Endodermal cell (in vitro differentiated cells): ENCODE measurements at regions not wholly inside any gene's neighbourhood (a gene's known extent, or its start where the extent isn't known, plus 50 kb on each side); places are given as distances from the start of the nearest gene placed in this dataset.

Source experiments
- DNase-seq: peaks from one replicate; pipeline ENCODE4 v3.0.0-alpha.2; 2017
- H3K27ac ChIP-seq: 2 replicates; pipeline ENCODE4 v1.5.1; 2013; ENCODE audit warnings: mild to moderate bottlenecking, low read depth, low read length, moderate library complexity
- H3K27me3 ChIP-seq: 2 replicates; pipeline ENCODE4 v1.6.1; 2013; ENCODE audit warnings: mild to moderate bottlenecking, low read length, moderate library complexity; ENCODE audit not compliant: insufficient read depth, control insufficient read depth, poor library complexity, severe bottlenecking
- H3K36me3 ChIP-seq: 2 replicates; pipeline ENCODE4 v1.7.0; 2013; ENCODE audit warnings: mild to moderate bottlenecking, low read length, moderate library complexity; ENCODE audit not compliant: control insufficient read depth, insufficient read depth
- H3K4me1 ChIP-seq: one replicate; pipeline ENCODE4 v1.7.0; 2013; ENCODE audit warnings: low read length; ENCODE audit not compliant: control insufficient read depth, insufficient read depth
- H3K4me3 ChIP-seq: 2 replicates; pipeline ENCODE4 v1.5.1; 2013; ENCODE audit warnings: mild to moderate bottlenecking, low read length, moderate library complexity
- H3K9ac ChIP-seq: 2 replicates; pipeline ENCODE4 v1.6.1; 2013; ENCODE audit warnings: mild to moderate bottlenecking, low read length, moderate library complexity; ENCODE audit not compliant: poor library complexity, severe bottlenecking; ENCODE audit errors: extremely low read depth
- H3K9me3 ChIP-seq: 2 replicates; pipeline ENCODE4 v1.6.1; 2013; ENCODE audit warnings: mild to moderate bottlenecking, low read length, moderate library complexity; ENCODE audit not compliant: control insufficient read depth
- H3K27ac Mint-ChIP-seq: 2 replicates; pipeline ENCODE4 v1.8.0; 2020; ENCODE audit warnings: mixed read lengths
- H3K27me3 Mint-ChIP-seq: 2 replicates; pipeline ENCODE4 v1.8.0; 2021; ENCODE audit warnings: mild to moderate bottlenecking, mixed read lengths; ENCODE audit not compliant: insufficient read depth
- H3K36me3 Mint-ChIP-seq: 2 replicates; pipeline ENCODE4 v1.8.0; 2020; ENCODE audit warnings: low read depth, mixed read lengths
- H3K4me1 Mint-ChIP-seq: 2 replicates; pipeline ENCODE4 v1.8.0; 2020; ENCODE audit warnings: mixed read lengths
- H3K4me3 Mint-ChIP-seq: 2 replicates; pipeline ENCODE4 v1.8.0; 2020; ENCODE audit warnings: mild to moderate bottlenecking, moderate library complexity, mixed read lengths
- H3K9me3 Mint-ChIP-seq: 2 replicates; pipeline ENCODE4 v1.8.0; 2020; ENCODE audit warnings: mild to moderate bottlenecking, mixed read lengths
- CTCF ChIP-seq: fragments of 200-600 bp; sonication (generic); conservative IDR thresholded peaks from 2 replicates; pipeline ENCODE4 v1.5.0; 2021; ENCODE audit warnings: antibody characterized with exemption, mild to moderate bottlenecking
- WGBS, 2 experiments: methylation state at CpG; one replicate each; pipeline versions ENCODE4 v1.1.5 to v1.1.7; 2013; ENCODE audit warnings: missing lambda C conversion rate in 2 of 2, mixed read lengths in 1 of 2; ENCODE audit not compliant: insufficient coverage in 1 of 2, insufficient read length in 1 of 2; 5-methylcytosine and 5-hydroxymethylcytosine counted together

- H3K4me1 Mint-ChIP-seq, result no peaks in the 10 kb centered on the region
- H3K27ac ChIP-seq, result no peak overlapping the region
- H3K4me3 ChIP-seq, result no peak overlapping the region
- H3K9me3 ChIP-seq, result peaks cover under 1% of the 10 kb centered on the region
- no peaks in the 10 kb centered on the region for H3K4me1 ChIP-seq
- peaks cover 8% of the 10 kb centered on the region for H3K9me3 Mint-ChIP-seq
- no peaks in the 10 kb centered on the region for H3K27me3 ChIP-seq
- H3K9ac ChIP-seq, result no peak overlapping the region
- H3K36me3 ChIP-seq, result no peaks in the 10 kb centered on the region
- H3K4me3 Mint-ChIP-seq, result no peak overlapping the region
- 67 to 88% methylated on average over 1 to 2 of the region's 2 CpGs for WGBS, 2 experiments
- no peak overlapping the region for H3K27ac Mint-ChIP-seq
- no peak for DNase-seq
- TF ChIP-seq CTCF, result no peak
- H3K36me3 Mint-ChIP-seq, result no peaks in the 10 kb centered on the region
- peaks cover 68% of the 10 kb centered on the region for H3K27me3 Mint-ChIP-seq
Measured at GRCh38 chr16:82518811-82519210, 108.0 kb upstream of the CDH13 start.

GRCh38 chr16:82514262-82514661 is 112.5 kb upstream of the CDH13 start:
- H3K4me1 Mint-ChIP-seq, result peaks cover 4% of the 10 kb centered on the region

GRCh38 chr16:82510789-82511305 is 115.9 kb upstream of the CDH13 start:
- Histone ChIP-seq H3K27ac (no peak overlapping the region), H3K9ac (no peak overlapping the region), H3K27me3 (no peaks in the 10 kb centered on the region), H3K36me3 (no peaks in the 10 kb centered on the region), H3K9me3 (peaks cover 49% of the 10 kb centered on the region), H3K4me3 (no peak overlapping the region), H3K4me1 (no peaks in the 10 kb centered on the region)
- TF ChIP-seq CTCF, result no peak
- no peak for DNase-seq
- Mint-ChIP-seq H3K4me3 (no peak overlapping the region), H3K9me3 (peaks cover 25% of the 10 kb centered on the region), H3K27ac (no peak overlapping the region), H3K4me1 (peaks cover 4% of the 10 kb centered on the region), H3K36me3 (no peaks in the 10 kb centered on the region), H3K27me3 (peaks cover 18% of the 10 kb centered on the region)
- WGBS, 2 experiments, result 67 to 100% methylated on average over 1 to 2 of the region's 2 CpGs

More at GRCh38 chr16:82514262-82514661, 112.5 kb upstream of the CDH13 start:
- H3K9ac ChIP-seq, result no peak overlapping the region
- H3K27ac ChIP-seq, result no peak overlapping the region
- no peaks in the 10 kb centered on the region for H3K36me3 Mint-ChIP-seq
- H3K4me3 Mint-ChIP-seq, result no peak overlapping the region
- H3K9me3 Mint-ChIP-seq, result peaks cover 16% of the 10 kb centered on the region
- H3K4me3 ChIP-seq, result no peak overlapping the region
- no peaks in the 10 kb centered on the region for H3K27me3 ChIP-seq
- peaks cover 32% of the 10 kb centered on the region for H3K27me3 Mint-ChIP-seq
- H3K9me3 ChIP-seq, result peaks cover 32% of the 10 kb centered on the region
- no peaks in the 10 kb centered on the region for H3K4me1 ChIP-seq
- no peak for TF ChIP-seq CTCF
- no peak for DNase-seq
- WGBS, 2 experiments, result 96 to 100% methylated on average over 2 to 4 of the region's 4 CpGs
- no peaks in the 10 kb centered on the region for H3K36me3 ChIP-seq
- H3K27ac Mint-ChIP-seq, result no peak overlapping the region
